Esophagus muscularis mucosa (tissue), 4 donors: ENCODE measurements at regions not wholly inside any gene's neighbourhood (a gene's known extent, or its start where the extent isn't known, plus 50 kb on each side); places are given as distances from the start of the nearest gene placed in this dataset.

Experiments used
- DNase-seq: peaks from one replicate; pipeline ENCODE4 v3.0.0-alpha.2; 2017; ENCODE audit errors: extremely low spot score
- H3K27ac ChIP-seq, 4 donors: fragments of 200-600 bp; sonication (generic); replicated peaks in 1 of 4; 1 replicate in 3 of 4; 2 replicates in 1 of 4; pipeline ENCODE4 v1.5.1; 2016 to 2019; ENCODE audit warnings: mild to moderate bottlenecking in 1 of 4
- H3K27me3 ChIP-seq, 4 donors: fragments of 200-600 bp; sonication (generic); one replicate each; pipeline versions ENCODE4 v1.5.1 to v1.6.0; 2016 to 2019
- H3K36me3 ChIP-seq, 4 donors: fragments of 200-600 bp; sonication (generic); one replicate each; pipeline ENCODE4 v1.5.1; 2016 to 2019
- H3K4me1 ChIP-seq, 4 donors: fragments of 200-600 bp; sonication (generic); one replicate each; pipeline ENCODE4 v1.5.1; 2016 to 2019
- H3K4me3 ChIP-seq, 4 donors: fragments of 200-600 bp; sonication (generic); 1 replicate in 2 of 4; 2 replicates in 2 of 4; pipeline ENCODE4 v1.5.1; 2016 to 2019; ENCODE audit warnings: mild to moderate bottlenecking in 4 of 4, moderate library complexity in 1 of 4
- H3K9me3 ChIP-seq, 4 donors: fragments of 200-600 bp; sonication (generic); 1 replicate in 3 of 4; 2 replicates in 1 of 4; pipeline ENCODE4 v1.5.1; 2016 to 2019
- EP300 ChIP-seq: sonication (generic); formaldehyde crosslinking; IDR thresholded peaks from one replicate; pipeline ENCODE4 v1.6.1; 2017; ENCODE audit warnings: antibody characterized with exemption
- POLR2A ChIP-seq: fragments of 450-650 bp; IDR thresholded peaks from one replicate; pipeline ENCODE4 v1.6.1; 2017; ENCODE audit warnings: antibody characterized with exemption, moderate library complexity, mild to moderate bottlenecking, low read depth
- POLR2AphosphoS5 ChIP-seq, 2 donors: sonication (generic); formaldehyde crosslinking; IDR thresholded peaks; one replicate each; pipeline ENCODE4 v1.6.1; 2017; ENCODE audit warnings: antibody characterized with exemption in 2 of 2
- WGBS: methylation state at CpG from one replicate; pipeline ENCODE4 v1.1.5; 2018; 5-methylcytosine and 5-hydroxymethylcytosine counted together
- intact Hi-C: fragments of 100-400 bp; cut with DNase I; formaldehyde crosslinking; loops from one replicate; pipeline ENCODE4 v1.15.1; 2023
- TF ChIP-seq, protein P1 (sequence below), 3 experiments: fragments of 200-600 bp in 2 of 3; fragments of 450-650 bp in 1 of 3; sonication (generic) in 2 of 3; IDR thresholded peaks; one replicate each; pipeline ENCODE4 v1.5.1; 2017 to 2019; ENCODE audit warnings: antibody characterized with exemption in 3 of 3, mild to moderate bottlenecking in 2 of 3, moderate library complexity in 1 of 3

DNA sequence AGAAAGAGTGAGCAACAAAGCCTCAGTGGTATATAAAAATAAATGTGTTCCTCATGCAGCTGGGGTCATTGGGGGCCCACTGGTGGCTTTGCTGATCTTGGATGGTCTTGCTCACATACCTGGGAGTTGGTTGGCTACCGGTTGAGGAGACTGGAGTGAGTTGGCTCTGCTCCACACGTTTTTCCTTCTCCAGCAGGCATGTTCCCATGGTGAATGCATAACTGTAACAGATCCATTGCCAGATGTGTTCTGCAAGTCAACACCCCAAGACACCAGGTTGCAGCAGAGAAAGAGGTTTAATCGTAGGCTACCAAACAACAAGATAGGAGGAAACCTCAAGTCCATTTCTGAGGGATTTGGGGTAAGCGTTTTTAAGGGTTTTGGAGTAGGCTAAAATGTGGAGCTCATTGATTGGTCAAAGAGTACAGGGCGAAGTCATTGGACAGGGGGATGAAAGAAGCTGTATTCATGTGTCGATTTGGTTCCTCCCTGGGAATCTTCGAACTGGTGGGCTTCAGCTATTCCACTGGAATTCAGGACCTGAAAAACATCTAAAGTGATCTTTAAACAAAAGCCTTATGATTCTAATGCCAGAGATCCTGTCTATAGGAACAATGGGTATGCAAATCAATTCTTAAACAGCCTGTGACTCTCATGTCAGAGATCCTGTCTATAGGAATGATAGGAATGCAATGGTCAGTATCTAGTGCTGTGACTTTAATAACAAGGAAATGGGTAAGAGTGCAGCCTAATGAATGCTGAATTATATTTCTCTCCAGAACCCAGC lies 467.5 kb upstream of the C16orf82 start:
- no peak overlapping the region for H3K27ac ChIP-seq
- no peak overlapping the region for H3K4me3 ChIP-seq
- no peaks in the 10 kb centered on the region for H3K4me1 ChIP-seq
- no peaks in the 10 kb centered on the region for H3K36me3 ChIP-seq
- WGBS, result 53% methylated on average over 7 of the region's 7 CpGs
- H3K9me3 ChIP-seq, result no peaks in the 10 kb centered on the region
- TF ChIP-seq POLR2A (no peak), EP300 (no peak)
- peaks cover 0 to 4% (median 0%) of the 10 kb centered on the region in 4 donors for H3K27me3 ChIP-seq
- intact Hi-C loops, result loop anchor here (10.0 kb wide), 1 partner anchor 56 kb away; no protein-coding TSS in a partner anchor
- peak; percentile 45 for DNase-seq

DNA sequence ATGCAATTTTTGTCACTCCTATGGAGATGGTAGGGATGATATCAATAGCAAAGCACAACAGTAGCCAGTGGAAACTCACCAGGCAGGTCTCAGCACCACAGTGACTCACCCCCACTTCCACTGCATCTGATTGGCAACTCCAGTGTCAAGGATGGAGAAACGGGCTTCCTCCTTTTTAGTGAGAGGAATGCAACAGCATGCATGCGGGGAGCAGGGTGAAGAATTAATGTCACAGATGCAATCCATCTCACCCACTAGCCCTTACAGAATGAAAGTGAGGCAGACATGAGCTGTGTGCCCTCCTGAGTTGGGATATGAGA lies 467.0 kb upstream of the C16orf82 start:
- peak; percentile 55 for DNase-seq
- Histone ChIP-seq H3K4me1 (no peaks in the 10 kb centered on the region), H3K36me3 (no peaks in the 10 kb centered on the region), H3K27ac (no peak overlapping the region), H3K9me3 (no peaks in the 10 kb centered on the region), H3K4me3 (no peak overlapping the region), H3K27me3 (peaks cover 0 to 4% (median 0%) of the 10 kb centered on the region in 4 donors)
- TF ChIP-seq POLR2A, result no peak
- TF ChIP-seq POLR2AphosphoS5 (IDR thresholded peaks at IDR 0.05), result no peak
- TF ChIP-seq EP300, result no peak
- TF ChIP-seq, protein P1, sequence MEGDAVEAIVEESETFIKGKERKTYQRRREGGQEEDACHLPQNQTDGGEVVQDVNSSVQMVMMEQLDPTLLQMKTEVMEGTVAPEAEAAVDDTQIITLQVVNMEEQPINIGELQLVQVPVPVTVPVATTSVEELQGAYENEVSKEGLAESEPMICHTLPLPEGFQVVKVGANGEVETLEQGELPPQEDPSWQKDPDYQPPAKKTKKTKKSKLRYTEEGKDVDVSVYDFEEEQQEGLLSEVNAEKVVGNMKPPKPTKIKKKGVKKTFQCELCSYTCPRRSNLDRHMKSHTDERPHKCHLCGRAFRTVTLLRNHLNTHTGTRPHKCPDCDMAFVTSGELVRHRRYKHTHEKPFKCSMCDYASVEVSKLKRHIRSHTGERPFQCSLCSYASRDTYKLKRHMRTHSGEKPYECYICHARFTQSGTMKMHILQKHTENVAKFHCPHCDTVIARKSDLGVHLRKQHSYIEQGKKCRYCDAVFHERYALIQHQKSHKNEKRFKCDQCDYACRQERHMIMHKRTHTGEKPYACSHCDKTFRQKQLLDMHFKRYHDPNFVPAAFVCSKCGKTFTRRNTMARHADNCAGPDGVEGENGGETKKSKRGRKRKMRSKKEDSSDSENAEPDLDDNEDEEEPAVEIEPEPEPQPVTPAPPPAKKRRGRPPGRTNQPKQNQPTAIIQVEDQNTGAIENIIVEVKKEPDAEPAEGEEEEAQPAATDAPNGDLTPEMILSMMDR (IDR thresholded peaks at IDR 0.05), result no peak
- intact Hi-C loops, result loop anchor here (10.0 kb wide), 1 partner anchor 55 kb away; no protein-coding TSS in a partner anchor
- WGBS, result 39% methylated on average over 2 of the region's 2 CpGs

DNA sequence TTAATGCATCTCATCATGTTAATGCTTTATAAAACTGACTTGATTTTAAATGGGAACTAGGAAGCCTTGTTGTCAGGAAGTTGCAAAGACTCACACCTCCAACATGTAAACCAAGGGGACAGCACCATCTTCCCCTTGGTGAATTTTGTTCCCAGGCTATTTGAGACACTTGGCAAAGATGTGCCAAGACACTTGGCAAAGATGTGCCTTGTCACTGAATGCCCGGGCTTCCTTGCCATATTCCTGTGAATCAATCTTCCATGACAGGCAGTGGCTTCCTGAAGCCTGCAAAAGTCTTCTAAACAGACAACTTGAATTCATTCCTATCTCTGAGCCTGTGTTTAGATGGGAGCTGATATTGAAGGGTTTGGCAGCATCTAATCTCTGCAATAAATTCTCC lies 465.4 kb upstream of the C16orf82 start:
- Histone ChIP-seq H3K27me3 (peaks cover 0 to 16% (median 0%) of the 10 kb centered on the region in 4 donors), H3K36me3 (no peaks in the 10 kb centered on the region), H3K4me1 (no peaks in the 10 kb centered on the region), H3K4me3 (no peak overlapping the region), H3K27ac (no peak overlapping the region), H3K9me3 (no peaks in the 10 kb centered on the region)
- TF ChIP-seq, protein P1 (IDR thresholded peaks at IDR 0.05), result no peak
- TF ChIP-seq EP300, result no peak
- no peak for TF ChIP-seq POLR2A
- TF ChIP-seq POLR2AphosphoS5 (IDR thresholded peaks at IDR 0.05), result no peak
- intact Hi-C loops, result no loop called here
- DNase-seq, result no peak
- 25% methylated on average over 1 of the region's 1 CpG for WGBS

DNA sequence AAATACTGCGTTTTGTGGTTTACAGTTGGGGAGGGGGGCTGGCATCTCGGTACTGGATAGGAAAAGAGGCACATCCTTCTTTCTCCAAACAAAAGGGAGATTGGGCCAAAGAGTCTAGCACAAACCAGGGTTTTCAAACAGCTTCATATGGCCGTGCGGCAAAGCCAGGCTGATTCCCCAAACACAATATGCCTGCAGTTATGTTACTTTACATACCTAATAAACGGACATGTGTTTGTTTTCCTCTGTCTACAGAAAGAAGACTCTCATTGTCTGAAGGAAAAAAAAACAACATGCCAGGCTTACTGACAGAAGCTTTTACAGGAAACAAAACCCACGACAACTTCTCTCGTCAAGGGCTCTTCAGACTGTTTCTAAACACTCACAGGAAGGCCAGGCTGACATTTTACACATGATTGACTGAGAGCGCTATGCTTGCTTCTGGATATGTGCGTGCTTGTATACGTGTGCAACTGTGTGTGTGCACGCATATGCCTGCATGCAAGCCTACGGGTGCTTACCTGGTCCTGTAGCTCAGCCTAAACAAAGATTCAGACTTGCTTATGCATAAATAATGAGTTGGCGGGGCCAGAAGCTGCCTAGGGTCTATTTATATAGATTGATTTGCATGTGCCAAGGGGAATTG lies 461.0 kb upstream of the C16orf82 start:
- intact Hi-C loops, result no loop called here
- Histone ChIP-seq H3K4me1 (no peaks in the 10 kb centered on the region), H3K27me3 (peaks cover 0 to 17% (median 0%) of the 10 kb centered on the region in 4 donors), H3K9me3 (no peaks in the 10 kb centered on the region), H3K36me3 (no peaks in the 10 kb centered on the region), H3K27ac (no peak overlapping the region), H3K4me3 (no peak overlapping the region)
- WGBS, result 57% methylated on average over 13 of the region's 13 CpGs
- DNase-seq, result peak; percentile 78
- TF ChIP-seq, protein P1 (IDR thresholded peaks at IDR 0.05), result no peak
- TF ChIP-seq EP300 (no peak), POLR2AphosphoS5 (IDR thresholded peaks at IDR 0.05) (no peak), POLR2A (no peak)

DNA sequence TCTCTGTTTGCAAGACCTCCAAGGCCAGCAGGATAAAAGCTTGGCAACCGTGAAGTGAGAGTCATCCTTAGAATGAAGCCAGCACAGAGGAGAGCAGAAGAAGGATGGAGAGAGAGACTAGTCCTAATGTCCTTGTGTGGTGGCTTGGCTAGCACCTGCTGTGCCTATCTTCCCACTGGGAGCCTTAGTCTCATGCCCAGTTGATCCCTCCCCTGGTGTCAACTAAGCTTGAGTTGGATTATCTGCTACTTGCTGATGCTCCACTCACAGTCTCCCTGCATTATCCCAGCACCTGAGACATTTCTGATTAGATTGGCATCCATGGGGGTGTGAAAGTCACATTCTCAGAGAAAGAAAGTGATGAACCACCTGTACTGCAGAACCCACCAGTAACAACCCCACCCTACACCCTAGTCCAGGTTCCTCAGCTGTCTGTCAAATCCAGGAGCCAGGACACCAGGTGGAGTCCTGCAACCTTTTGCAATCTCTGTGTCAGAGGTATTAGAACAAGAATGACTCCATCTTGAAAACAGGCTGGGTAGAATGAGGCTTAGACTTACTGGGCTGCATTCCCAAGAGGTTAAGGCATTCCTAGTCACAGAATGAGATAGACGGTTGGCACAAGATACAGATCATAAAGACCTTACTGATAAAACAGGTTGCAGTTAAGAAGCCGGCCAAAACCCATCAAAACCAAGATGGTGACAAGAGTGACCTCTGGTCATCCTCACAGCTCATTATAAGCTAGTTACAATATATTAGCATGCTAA lies 460.2 kb upstream of the C16orf82 start:
- TF ChIP-seq EP300 (no peak), POLR2AphosphoS5 (IDR thresholded peaks at IDR 0.05) (no peak), POLR2A (no peak)
- TF ChIP-seq, protein P1 (IDR thresholded peaks at IDR 0.05), result no peak
- no peaks in the 10 kb centered on the region for H3K36me3 ChIP-seq
- intact Hi-C loops, result no loop called here
- peaks cover 0 to 17% (median 0%) of the 10 kb centered on the region in 4 donors for H3K27me3 ChIP-seq
- H3K9me3 ChIP-seq, result no peaks in the 10 kb centered on the region
- no peaks in the 10 kb centered on the region for H3K4me1 ChIP-seq
- no peak overlapping the region for H3K4me3 ChIP-seq
- DNase-seq, result peak; percentile 90
- WGBS, result 81% methylated on average over 3 of the region's 3 CpGs
- H3K27ac ChIP-seq, result no peak overlapping the region
